ENCODE measurements at regions not wholly inside any gene's neighbourhood (a gene's known extent, or its start where the extent isn't known, plus 50 kb on each side); places are given as distances from the start of the nearest gene placed in this dataset.

DNA sequence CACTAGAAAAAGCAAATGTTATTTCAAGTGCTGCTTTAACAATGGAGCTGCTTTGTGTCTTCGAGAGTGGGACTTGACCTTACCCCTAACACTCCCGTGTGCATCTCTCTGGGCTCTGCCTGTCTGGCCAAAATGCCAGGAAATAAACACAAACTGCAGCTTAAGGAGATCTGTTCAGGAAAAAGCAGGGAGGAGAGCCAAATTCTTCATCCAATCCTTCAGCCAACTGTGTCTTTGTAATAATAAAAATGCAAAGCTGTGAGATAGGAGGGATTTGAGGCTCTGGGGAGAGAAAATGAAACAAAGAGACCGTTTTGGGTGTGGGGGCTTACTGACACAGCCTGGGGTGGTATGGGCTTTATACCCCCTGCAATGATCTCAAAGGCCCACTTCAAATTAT, 85.8 kb upstream of the WSCD2 start:
- no peak for DNase-seq

- no peak for DNase-seq
Observed at GRCh38 chr12:108043750-108044533, 85.1 kb upstream of the WSCD2 start.

DNA sequence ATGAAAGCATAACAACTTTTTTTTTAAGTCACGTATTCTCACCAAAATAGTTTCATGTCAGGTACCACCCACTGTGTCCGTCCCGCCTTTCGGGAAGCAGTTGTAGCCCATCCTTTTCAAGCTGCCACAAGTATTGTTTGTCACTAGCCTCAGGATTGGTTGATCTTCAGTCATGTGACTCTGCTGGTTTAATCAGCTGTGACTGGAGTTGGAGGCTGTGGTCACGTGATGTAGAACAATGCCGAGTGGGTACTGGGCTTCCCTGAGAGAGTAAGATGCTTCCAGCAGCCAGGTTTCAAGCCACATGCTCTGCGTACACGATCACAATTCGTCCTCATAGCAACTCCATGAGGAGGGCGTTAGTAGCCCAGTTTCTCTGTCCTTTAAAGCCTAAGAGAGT, 83.0 kb upstream of the WSCD2 start:
- DNase-seq, result no peak

DNA sequence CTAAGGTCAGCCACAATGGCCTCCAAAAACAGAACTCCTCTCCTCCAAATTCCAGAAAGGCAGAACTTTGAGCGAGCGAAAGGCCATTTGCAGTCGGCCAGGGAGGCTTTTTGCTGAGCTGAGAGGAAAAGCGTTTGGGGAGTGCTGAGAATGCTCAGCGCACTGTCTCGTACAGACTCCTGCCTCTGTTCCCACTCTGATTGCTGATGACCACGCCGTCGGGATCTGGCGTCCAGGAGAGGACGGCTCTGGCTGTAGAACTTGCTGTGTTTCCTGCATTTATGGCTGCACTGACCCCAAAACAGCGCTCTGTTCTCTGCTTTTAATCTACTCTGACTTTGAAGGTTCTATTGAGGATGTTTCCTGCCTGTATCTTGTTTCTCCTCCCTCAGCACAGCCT, 82.4 kb upstream of the WSCD2 start:
- no peak for DNase-seq

DNA sequence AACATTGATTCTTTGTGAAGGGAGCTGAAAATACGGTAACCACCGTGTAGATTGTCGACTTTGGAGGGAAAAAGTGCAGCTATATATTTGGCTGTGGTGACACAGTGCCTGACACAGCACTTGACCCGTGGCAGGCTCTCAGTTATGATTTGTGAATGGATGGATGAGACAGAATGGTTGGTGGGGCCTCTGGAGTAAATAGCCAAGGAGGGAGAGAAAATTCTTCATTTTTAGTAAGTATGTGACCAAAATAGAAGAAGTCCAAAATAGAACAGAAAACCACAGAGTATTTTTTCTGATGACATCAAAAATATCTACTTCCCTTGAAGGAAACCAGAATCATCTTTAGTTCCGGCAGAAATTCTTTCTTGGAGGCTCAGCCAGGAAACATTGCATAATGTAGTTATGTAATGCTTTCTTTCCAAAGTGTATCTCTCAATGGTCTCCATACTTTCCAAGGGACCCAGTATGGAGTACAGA, 82.0 kb upstream of the WSCD2 start:
- no peak for DNase-seq

- no peak for DNase-seq
Observed at GRCh38 chr12:108048686-108049085, 80.4 kb upstream of the WSCD2 start.

DNA sequence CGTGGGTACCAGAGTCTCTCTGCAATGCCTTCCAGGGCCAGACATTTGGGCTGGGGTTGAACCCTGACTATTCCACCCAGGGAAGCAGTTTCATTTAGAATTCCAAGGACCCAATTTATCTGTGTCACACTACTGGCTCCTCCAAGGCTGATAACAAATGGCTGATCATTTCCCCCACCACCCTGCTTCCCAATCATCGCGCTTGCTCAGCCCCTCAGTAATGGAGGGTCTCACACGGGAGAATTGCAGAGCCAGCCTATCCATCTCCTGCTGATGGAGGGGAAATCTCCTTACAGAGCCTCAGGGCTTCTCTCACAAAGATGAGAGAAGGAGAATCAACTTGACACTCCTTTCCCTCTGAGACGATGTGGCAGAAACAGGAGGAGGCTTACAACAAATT, 78.4 kb upstream of the WSCD2 start:
- no peak for DNase-seq

DNA sequence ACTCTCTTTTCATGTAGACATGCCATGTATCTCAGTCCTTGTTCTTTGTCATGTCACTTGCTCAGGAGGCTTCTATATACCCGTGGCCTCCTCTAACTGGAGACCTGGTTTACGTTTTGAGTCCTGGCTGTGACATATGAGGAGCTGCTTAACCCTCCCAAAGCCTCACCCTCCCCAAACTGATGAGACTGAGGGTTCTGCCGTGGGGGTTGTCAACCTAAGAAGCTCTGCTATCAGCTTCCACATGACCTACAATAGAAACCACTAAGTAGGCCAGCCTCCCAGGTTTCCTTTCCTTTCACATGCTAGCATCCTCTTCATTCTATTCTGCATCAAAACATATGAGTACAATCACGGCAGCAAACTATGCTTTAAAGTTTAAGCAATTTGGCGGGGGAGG, 76.8 kb upstream of the WSCD2 start:
- peak; percentile 12 for DNase-seq

GRCh38 chr12:108053512-108053911, 75.6 kb upstream of the WSCD2 start:
- no peak for DNase-seq

GRCh38 chr12:108054496-108054895, 74.6 kb upstream of the WSCD2 start:
- no peak for DNase-seq

- DNase-seq, result no peak
Observed at GRCh38 chr12:108055141-108055540, 73.9 kb upstream of the WSCD2 start.

DNA sequence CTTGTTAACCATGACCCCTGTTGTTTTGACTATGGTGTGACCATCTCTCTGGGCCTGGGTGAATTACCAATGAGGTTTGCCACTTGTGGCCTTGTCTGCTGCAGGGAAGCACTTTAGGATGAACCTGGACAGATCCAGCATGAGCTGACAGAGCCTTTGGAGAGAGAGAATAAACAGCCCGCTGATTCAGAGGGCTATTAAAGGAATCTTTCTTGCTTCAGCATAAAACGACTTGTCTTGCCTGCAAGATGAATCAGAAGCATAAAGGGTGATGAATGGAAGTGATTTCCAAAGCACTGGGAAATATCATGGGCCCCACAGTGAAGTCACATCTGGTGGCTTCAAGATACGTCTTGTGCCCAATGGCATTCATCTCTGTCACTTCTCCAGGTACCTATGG, 69.0 kb upstream of the WSCD2 start:
- DNase-seq, result no peak

DNA sequence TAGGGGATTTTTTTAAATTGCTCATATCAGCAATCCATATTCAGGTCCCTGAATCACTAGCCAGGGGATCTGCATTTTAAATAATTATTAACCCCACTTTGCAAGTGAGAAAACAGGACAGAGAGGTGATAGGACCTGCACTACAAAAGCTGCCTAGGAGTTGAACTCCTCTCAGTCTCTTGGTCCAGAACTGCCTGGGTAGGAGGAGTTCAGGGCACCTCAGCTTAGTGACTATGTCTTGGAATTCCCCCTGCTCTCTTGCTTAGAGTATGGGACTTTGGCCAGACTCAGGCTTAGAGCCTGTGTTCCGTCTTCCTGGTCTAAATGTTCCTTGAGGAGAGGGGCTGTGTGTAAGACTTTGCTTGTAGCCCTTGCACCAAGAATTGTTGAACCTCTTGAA, 68.2 kb upstream of the WSCD2 start:
- DNase-seq, result no peak

DNA sequence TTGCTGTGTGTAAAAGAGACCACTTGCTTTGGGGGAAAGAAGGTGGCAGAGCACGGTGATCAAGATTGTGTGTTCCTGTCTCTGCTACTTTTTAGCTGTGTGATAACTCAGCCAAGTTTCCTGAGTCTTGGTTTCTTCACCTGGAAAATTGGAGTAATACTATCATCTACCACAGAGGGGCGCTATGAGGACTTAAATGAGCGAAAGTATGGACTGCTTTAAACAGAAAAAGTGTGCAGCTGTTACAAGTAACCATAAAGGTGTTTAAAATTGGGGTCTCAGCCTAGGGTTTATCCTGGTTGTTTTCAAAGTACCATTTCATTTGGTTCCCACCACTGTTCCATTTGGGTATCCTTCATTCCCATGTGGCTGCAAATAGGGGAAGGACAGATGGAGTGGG, 65.9 kb upstream of the WSCD2 start:
- DNase-seq, result no peak

GRCh38 chr12:108065069-108065468, 64.0 kb upstream of the WSCD2 start:
- DNase-seq, result no peak

DNA sequence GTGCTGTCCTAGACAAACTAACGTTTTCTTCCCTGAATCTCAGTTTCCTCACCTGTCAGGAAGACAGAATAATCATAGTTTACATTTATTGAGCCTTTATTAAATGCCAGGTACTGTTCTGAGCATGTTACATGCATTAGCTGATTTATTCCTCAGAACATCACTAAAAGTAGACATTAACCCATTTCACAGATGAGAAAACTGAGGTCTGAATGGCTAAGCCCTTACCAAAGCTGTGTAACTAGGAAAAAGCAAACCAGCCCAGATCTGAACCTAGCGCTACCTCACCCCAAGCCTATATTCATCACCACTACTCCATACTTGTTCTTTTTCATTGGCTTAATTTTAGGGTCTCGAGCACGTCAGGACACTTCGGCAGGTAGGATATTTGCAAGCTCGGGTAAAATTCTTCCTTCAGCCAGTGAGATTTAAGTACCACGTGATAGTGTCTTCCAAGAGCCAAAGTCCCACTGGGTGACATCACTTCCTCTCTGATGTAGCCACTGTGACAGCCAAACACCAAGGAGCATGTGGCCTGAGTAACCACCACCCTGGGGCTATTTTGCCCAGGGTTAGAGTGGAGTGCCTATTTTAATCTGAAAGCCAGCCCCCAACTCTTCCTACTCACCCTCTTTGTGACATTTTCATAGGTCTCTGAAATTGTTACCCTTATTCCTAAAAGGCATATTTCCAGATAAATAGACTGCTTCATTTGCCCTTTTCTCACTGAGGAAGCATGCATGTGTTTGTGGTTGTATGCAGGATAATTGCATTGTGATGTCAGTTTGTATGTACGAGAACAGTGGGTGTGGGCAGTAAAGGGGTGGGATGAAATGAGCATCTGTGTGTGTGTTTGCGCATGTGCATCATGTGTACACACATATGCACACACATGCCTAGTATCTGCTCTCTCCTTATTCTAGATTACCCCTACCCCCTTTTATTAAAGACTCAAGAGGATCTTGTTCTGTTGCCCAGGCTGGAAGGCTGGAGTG, 62.2 kb upstream of the WSCD2 start:
- DNase-seq, result no peak

DNA sequence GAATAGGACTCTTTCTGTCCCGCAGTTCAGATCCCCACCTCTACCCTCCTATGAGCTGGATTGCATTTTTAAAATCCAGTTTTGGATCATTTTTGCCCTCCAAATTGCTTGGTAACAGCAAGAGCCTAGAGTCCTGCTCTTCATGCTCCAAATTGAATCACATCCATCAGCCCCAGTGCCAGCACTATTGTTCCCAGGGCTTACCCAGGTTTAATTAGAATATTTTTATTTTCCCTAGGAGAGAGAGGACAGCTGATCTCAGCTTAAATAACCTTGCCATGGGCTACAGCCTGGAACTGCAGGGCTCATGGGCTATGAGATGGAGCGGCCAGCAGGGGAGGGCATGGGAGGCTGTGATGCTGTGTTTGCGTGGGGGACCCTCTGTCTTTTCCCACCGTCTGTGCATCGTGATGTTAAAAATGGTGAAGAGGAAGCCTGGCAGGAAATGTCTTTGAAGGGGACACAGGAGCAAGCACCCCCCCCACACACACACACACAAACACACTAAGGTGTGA, 59.4 kb upstream of the WSCD2 start:
- no peak for DNase-seq

DNA sequence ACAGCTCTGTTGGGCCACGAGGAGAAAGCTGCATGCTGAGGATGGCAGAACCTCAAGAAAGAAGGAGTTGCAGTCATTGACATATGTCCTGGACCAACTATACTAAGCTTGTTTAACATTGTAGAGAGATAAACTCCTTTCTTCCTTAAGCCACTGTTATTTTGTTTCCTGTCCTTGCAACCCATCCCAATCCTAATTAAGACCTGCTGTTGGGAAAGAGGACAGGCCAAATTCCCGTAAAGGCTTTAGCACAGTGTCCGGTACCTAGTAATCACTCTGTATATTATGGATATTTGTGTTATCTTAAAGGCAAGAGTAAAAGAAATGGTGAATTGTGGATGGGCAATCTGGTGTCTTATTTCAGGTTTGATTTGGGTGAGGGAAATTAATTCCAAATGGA, 53.5 kb upstream of the WSCD2 start:
- no peak for DNase-seq

GRCh38 chr12:108076556-108076955, 52.5 kb upstream of the WSCD2 start:
- DNase-seq, result no peak

DNA sequence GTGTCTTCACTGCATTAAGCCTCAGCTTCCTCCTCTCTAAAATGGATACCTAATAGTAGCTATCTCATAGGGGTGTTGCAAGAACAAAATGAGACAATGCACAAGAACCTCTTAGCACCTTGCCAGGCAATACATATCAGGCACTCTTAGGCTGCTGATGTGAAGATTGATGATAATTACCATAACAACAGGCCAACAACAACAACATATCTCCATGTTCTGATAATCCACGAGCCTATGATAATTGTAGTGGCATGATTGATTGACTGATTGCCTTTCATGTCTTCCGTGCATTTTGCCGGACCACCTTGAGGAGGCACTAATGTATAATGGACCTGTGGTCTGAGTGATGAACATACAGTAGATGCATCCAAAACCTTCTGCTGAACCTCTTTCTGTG, 50.7 kb upstream of the WSCD2 start:
- DNase-seq, result no peak
